ENCODE measurements at regions not wholly inside any gene's neighbourhood (a gene's known extent, or its start where the extent isn't known, plus 50 kb on each side); places are given as distances from the start of the nearest gene placed in this dataset.

DNA sequence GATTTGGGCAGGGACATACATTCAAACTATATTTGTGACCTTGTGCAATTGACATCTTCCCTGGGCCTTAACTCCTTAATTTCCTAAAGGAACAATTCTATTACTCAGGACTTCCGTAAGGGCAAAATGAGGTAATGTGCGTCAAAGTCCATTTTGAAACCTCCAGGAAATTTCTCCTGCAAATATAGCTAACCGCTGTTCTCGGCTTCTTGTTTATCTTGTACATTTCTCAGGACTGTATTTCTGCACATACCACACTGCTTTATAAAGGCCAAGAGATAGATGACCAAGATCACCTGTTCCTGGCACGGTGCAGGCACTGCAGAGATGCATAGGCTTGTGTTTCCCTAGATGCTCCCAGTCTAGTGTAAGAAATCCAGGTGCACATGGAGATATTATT is 1009.4 kb downstream of the BCL11B start:
- no peaks in the 10 kb centered on the region for H3K36me3 ChIP-seq
- no peaks in the 10 kb centered on the region for H3K9me3 ChIP-seq
- DNase-seq (ENCODE audit: low spot score) = no peak
- intact Hi-C loops (cut with DNase I) = no loop called here
- no peak overlapping the region for H3K4me3 ChIP-seq
- H3K4me1 ChIP-seq (replicated peaks) = no peaks in the 10 kb centered on the region
- no peak for TF ChIP-seq POLR2A (IDR thresholded peaks at IDR 0.05)
- no peak for TF ChIP-seq POLR2AphosphoS5 (IDR thresholded peaks at IDR 0.05)
- no peak for TF ChIP-seq CTCF (IDR thresholded peaks at IDR 0.05)
- no peaks in the 10 kb centered on the region for H3K27me3 ChIP-seq (replicated peaks; ENCODE audit: insufficient read depth)
- no peak overlapping the region for H3K27ac ChIP-seq
- WGBS = 95% methylated on average over 5 of the region's 5 CpGs

GRCh38 chr14:98269533-98269932 is 1002.5 kb downstream of the BCL11B start:
- Histone ChIP-seq H3K27me3 (replicated peaks; ENCODE audit: insufficient read depth) (no peaks in the 10 kb centered on the region), H3K4me3 (no peak overlapping the region), H3K27ac (no peak overlapping the region), H3K9me3 (no peaks in the 10 kb centered on the region), H3K4me1 (replicated peaks) (no peaks in the 10 kb centered on the region), H3K36me3 (no peaks in the 10 kb centered on the region)
- intact Hi-C loops (cut with DNase I) = no loop called here
- DNase-seq (ENCODE audit: low spot score) = no peak
- TF ChIP-seq POLR2A (IDR thresholded peaks at IDR 0.05) = no peak
- no peak for TF ChIP-seq CTCF (IDR thresholded peaks at IDR 0.05)
- TF ChIP-seq POLR2AphosphoS5 (IDR thresholded peaks at IDR 0.05) = no peak

DNA sequence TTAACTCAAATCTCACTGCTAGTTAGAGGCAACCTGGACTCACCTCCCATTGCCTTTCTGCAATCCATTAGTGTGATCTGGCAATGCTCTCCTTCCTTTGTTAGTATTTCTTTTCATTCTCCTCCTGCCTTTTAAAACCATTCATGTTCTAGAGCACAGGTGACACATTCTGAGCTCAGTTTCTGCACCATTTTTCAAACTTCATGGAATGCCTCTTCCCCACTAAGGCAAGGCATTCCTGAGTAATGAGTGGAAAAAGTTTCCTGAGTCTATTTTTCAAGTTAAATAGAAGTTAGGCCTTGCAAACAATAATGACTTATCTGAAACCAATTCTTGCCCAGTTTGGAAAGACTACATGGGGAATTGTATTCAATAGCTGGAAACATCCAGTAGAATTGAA is 1001.8 kb downstream of the BCL11B start:
- Histone ChIP-seq H3K36me3 (no peaks in the 10 kb centered on the region), H3K27me3 (replicated peaks; ENCODE audit: insufficient read depth) (no peaks in the 10 kb centered on the region), H3K4me1 (replicated peaks) (no peaks in the 10 kb centered on the region), H3K27ac (no peak overlapping the region), H3K9me3 (no peaks in the 10 kb centered on the region), H3K4me3 (no peak overlapping the region)
- intact Hi-C loops (cut with DNase I) = no loop called here
- no peak for TF ChIP-seq CTCF (IDR thresholded peaks at IDR 0.05)
- no peak for TF ChIP-seq POLR2A (IDR thresholded peaks at IDR 0.05)
- no peak for TF ChIP-seq POLR2AphosphoS5 (IDR thresholded peaks at IDR 0.05)
- no peak for DNase-seq (ENCODE audit: low spot score)

DNA sequence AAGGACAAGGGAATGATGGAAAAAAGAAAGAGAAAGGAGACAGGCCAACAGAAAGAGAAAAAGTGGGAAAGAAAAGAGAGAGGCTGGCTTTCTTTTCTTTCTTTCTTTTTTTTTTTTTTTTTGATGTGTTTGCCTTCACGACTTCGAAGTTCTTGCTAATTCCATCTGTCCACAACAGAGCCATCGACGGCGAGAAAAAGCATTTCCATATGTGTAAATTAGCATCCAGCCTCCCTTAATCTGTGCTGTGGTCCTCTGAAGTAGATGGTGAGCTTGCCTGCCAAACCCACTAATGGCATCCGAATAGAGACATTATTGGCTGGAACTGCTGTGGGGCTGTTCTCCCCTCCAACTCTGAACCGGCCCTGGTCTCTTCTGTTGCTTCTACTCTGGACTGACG is 997.4 kb downstream of the BCL11B start:
- intact Hi-C loops (cut with DNase I) = no loop called here
- 82% methylated on average over 8 of the region's 8 CpGs for WGBS
- H3K4me1 ChIP-seq (replicated peaks) = no peaks in the 10 kb centered on the region
- no peak overlapping the region for H3K27ac ChIP-seq
- no peaks in the 10 kb centered on the region for H3K27me3 ChIP-seq (replicated peaks; ENCODE audit: insufficient read depth)
- no peak for DNase-seq (ENCODE audit: low spot score)
- no peak for TF ChIP-seq POLR2AphosphoS5 (IDR thresholded peaks at IDR 0.05)
- TF ChIP-seq CTCF (IDR thresholded peaks at IDR 0.05) = no peak
- TF ChIP-seq POLR2A (IDR thresholded peaks at IDR 0.05) = no peak
- H3K9me3 ChIP-seq = no peaks in the 10 kb centered on the region
- H3K4me3 ChIP-seq = no peak overlapping the region
- H3K36me3 ChIP-seq = no peaks in the 10 kb centered on the region

GRCh38 chr14:98278800-98279199 is 993.2 kb downstream of the BCL11B start:
- intact Hi-C loops (cut with DNase I) = no loop called here
- DNase-seq (ENCODE audit: low spot score) = no peak
- Histone ChIP-seq H3K27me3 (replicated peaks; ENCODE audit: insufficient read depth) (no peaks in the 10 kb centered on the region), H3K4me1 (replicated peaks) (no peaks in the 10 kb centered on the region), H3K36me3 (no peaks in the 10 kb centered on the region), H3K4me3 (no peak overlapping the region), H3K9me3 (no peaks in the 10 kb centered on the region), H3K27ac (no peak overlapping the region)
- WGBS = 83% methylated on average over 3 of the region's 3 CpGs
- TF ChIP-seq POLR2A (IDR thresholded peaks at IDR 0.05) = no peak
- no peak for TF ChIP-seq CTCF (IDR thresholded peaks at IDR 0.05)

Data from prostate gland (tissue), 2 donors.